GM12892 (cell line): ENCODE measurements at regions not wholly inside any gene's neighbourhood (a gene's known extent, or its start where the extent isn't known, plus 50 kb on each side); places are given as distances from the start of the nearest gene placed in this dataset.

Experiments
- POLR2A ChIP-seq: IDR thresholded peaks from 2 replicates; pipeline ENCODE4 v1.6.1; 2011; ENCODE audit warnings: low read depth, low read length, control low read depth
- POLR2AphosphoS5 ChIP-seq: IDR thresholded peaks from 2 replicates; pipeline ENCODE4 v1.6.1; 2011; ENCODE audit warnings: low read depth, low read length, control low read depth
- TAF1 ChIP-seq: IDR thresholded peaks from 2 replicates; pipeline ENCODE4 v1.6.1; 2011; ENCODE audit warnings: low read depth, mild to moderate bottlenecking, control low read depth, low read length, borderline replicate concordance

DNA sequence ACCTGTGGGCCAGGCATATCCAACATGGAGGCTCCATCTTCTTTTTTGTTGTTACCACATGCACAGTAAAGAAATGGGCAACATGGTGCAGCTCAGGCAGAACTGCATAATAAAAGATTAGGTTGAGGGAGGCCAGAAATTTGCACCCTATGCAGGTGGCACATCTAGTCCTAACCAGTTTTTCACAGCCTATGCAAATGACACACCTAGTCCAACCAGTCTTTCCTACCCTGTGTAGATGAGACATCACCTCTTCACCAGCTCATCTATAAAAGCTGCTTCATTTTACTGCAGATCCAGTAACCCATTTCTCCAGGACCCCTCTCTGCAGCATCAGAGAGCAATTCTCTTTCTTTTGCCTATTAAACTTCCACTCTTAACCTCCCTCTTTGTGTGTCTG, 411.0 kb upstream of the PCDH15 start:
- no peak for TF ChIP-seq POLR2A
- no peak for TF ChIP-seq TAF1
- TF ChIP-seq POLR2AphosphoS5 = no peak
